Lower lobe of right lung (tissue), 2 donors: ENCODE measurements at regions not wholly inside any gene's neighbourhood (a gene's known extent, or its start where the extent isn't known, plus 50 kb on each side); places are given as distances from the start of the nearest gene placed in this dataset.

Experiments used
- ATAC-seq, 2 donors: fragments of 200-7000 bp; cut with Tn5 transposase; one replicate each; pipeline ENCODE4 v1.9.1; 2020 to 2022; ENCODE audit warnings: mild to moderate bottlenecking in 2 of 2, moderate library complexity in 2 of 2
- DNase-seq: peaks from one replicate; pipeline ENCODE4 v3.0.0-alpha.2; 2020
- H3K27ac ChIP-seq: fragments of 200-600 bp; one replicate; pipeline ENCODE4 v1.8.0; 2022
- H3K27me3 ChIP-seq: fragments of 200-600 bp; one replicate; pipeline ENCODE4 v1.8.0; 2022; ENCODE audit warnings: low read depth
- H3K36me3 ChIP-seq: fragments of 200-600 bp; one replicate; pipeline ENCODE4 v1.8.0; 2022; ENCODE audit warnings: mild to moderate bottlenecking
- H3K4me1 ChIP-seq: fragments of 200-600 bp; one replicate; pipeline ENCODE4 v1.8.0; 2022
- H3K4me3 ChIP-seq: fragments of 200-600 bp; one replicate; pipeline ENCODE4 v1.8.0; 2022; ENCODE audit warnings: mild to moderate bottlenecking
- H3K9me3 ChIP-seq: fragments of 200-600 bp; one replicate; pipeline ENCODE4 v1.8.0; 2022
- intact Hi-C: fragments of 100-400 bp; cut with DNase I; formaldehyde crosslinking; loops from one replicate; pipeline ENCODE4 v1.11.0; 2022
- TF ChIP-seq, protein P1 (sequence below): fragments of 200-600 bp; IDR thresholded peaks from one replicate; pipeline ENCODE4 v1.8.0; 2022; ENCODE audit warnings: antibody characterized with exemption, mild to moderate bottlenecking
- donor health status: DM: no; HTN: yes; CAD: no; lungs with severe emphysema.

DNA sequence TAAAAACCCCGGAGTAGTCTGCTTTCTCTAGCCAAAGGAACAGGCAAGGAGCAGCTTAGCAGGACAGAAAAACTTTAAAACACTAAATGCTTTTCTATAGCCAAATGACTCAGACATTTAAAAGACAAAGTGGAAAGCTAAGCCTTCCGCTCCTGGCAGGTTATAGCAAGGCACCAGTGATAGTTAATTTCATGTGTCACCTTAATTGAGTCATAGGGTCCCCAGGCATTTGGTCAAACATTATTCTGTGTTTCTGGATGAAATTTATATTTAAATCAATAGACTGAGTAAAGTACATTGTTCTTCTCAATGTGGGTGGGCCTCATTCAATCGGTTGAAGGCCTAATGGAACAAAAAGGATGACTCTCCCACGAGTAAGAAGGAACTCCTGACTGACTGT lies 885.7 kb upstream of the ADGRL3 start:
- Histone ChIP-seq H3K36me3 (no peaks in the 10 kb centered on the region), H3K27me3 (no peaks in the 10 kb centered on the region), H3K4me3 (no peak overlapping the region), H3K27ac (no peak overlapping the region), H3K9me3 (no peaks in the 10 kb centered on the region), H3K4me1 (no peaks in the 10 kb centered on the region)
- ATAC-seq (no peak), DNase-seq (no peak)
- TF ChIP-seq, protein P1, sequence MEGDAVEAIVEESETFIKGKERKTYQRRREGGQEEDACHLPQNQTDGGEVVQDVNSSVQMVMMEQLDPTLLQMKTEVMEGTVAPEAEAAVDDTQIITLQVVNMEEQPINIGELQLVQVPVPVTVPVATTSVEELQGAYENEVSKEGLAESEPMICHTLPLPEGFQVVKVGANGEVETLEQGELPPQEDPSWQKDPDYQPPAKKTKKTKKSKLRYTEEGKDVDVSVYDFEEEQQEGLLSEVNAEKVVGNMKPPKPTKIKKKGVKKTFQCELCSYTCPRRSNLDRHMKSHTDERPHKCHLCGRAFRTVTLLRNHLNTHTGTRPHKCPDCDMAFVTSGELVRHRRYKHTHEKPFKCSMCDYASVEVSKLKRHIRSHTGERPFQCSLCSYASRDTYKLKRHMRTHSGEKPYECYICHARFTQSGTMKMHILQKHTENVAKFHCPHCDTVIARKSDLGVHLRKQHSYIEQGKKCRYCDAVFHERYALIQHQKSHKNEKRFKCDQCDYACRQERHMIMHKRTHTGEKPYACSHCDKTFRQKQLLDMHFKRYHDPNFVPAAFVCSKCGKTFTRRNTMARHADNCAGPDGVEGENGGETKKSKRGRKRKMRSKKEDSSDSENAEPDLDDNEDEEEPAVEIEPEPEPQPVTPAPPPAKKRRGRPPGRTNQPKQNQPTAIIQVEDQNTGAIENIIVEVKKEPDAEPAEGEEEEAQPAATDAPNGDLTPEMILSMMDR: no peak
- intact Hi-C loops: no loop called here

DNA sequence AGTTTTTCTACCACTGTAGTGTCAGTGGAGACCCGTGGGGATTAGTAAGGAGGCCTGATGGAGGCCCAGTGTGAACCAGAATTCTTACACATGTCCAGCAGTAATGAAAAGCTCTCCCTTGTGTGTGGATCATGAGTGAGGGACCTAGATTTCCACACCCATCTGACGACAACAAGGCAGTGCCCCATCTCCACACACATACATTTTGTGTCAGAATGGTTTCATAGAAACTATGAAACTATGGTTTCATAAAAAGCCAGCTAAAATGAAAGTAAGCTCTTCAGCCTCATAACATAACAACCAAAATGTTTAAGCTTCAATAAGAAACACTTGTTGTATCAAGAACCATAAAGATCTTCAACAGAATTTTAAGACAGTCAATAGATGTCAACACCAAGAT lies 884.5 kb upstream of the ADGRL3 start:
- TF ChIP-seq, protein P1: no peak
- intact Hi-C loops: no loop called here

GRCh38 chr4:60326735-60327134 lies 873.4 kb upstream of the ADGRL3 start:
- no peak overlapping the region for H3K4me3 ChIP-seq
- H3K9me3 ChIP-seq: no peaks in the 10 kb centered on the region
- H3K4me1 ChIP-seq: no peaks in the 10 kb centered on the region
- DNase-seq (no peak), ATAC-seq (no peak)
- H3K27ac ChIP-seq: no peak overlapping the region
- no peaks in the 10 kb centered on the region for H3K36me3 ChIP-seq
- intact Hi-C loops: no loop called here
- TF ChIP-seq, protein P1: no peak
- H3K27me3 ChIP-seq: no peaks in the 10 kb centered on the region

More for the DNA sequence above, 884.5 kb upstream of the ADGRL3 start:
- ATAC-seq (no peak), DNase-seq (no peak)
- no peak overlapping the region for H3K27ac ChIP-seq
- H3K4me3 ChIP-seq: no peak overlapping the region
- no peaks in the 10 kb centered on the region for H3K36me3 ChIP-seq
- H3K27me3 ChIP-seq: no peaks in the 10 kb centered on the region
- no peaks in the 10 kb centered on the region for H3K4me1 ChIP-seq
- no peaks in the 10 kb centered on the region for H3K9me3 ChIP-seq

- no peaks in the 10 kb centered on the region for H3K36me3 ChIP-seq
- H3K27me3 ChIP-seq: no peaks in the 10 kb centered on the region
- H3K27ac ChIP-seq: no peak overlapping the region
- intact Hi-C loops: no loop called here
- no peak overlapping the region for H3K4me3 ChIP-seq
- TF ChIP-seq, protein P1: no peak
- no peaks in the 10 kb centered on the region for H3K4me1 ChIP-seq
- no peak for DNase-seq
- ATAC-seq: no peak
- no peaks in the 10 kb centered on the region for H3K9me3 ChIP-seq
Observed at GRCh38 chr4:60327651-60328050, 872.5 kb upstream of the ADGRL3 start.

DNA sequence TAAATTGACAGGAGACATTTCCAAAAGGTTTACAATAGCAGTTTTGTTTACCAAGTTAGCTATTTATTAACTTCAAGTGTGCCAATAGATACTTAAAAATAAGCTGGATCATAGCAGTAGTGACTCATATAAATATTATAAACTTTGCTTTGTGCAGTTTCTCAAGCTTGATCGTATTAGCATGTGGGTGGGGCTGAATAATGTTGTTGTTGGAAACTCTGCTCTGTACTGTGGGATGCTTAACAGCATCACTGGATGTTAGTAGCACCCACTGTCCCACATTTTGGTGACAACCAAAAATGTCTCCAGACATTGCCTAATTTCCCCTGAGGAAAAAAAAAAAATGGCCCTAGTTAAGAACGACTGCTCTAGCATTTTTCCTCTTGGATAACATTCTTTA lies 855.2 kb upstream of the ADGRL3 start:
- no peak overlapping the region for H3K27ac ChIP-seq
- no peaks in the 10 kb centered on the region for H3K4me1 ChIP-seq
- H3K9me3 ChIP-seq: no peaks in the 10 kb centered on the region
- no peak for DNase-seq
- intact Hi-C loops: no loop called here
- no peak overlapping the region for H3K4me3 ChIP-seq
- TF ChIP-seq, protein P1: no peak
- no peaks in the 10 kb centered on the region for H3K36me3 ChIP-seq
- ATAC-seq: no peak
- no peaks in the 10 kb centered on the region for H3K27me3 ChIP-seq

DNA sequence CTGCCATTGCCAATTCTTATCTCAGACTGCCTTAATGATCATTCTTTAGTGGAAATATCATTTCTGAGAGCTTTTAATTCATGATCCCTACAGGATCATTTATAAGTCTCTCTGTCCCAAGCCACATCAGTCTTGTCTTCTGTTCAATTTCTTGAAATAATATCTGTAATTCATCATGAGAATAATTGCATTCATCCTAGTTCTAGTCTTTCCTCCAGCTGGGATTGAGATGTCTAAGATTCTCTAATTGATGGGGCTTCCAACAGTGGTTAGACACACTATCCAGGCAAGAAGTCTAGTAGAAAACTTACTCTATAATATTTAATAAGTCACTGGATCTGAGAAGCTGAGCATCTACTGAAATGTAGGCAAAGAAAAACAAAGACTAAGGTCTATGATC lies 854.7 kb upstream of the ADGRL3 start:
- DNase-seq (no peak), ATAC-seq (no peak)
- TF ChIP-seq, protein P1: no peak
- Histone ChIP-seq H3K36me3 (no peaks in the 10 kb centered on the region), H3K9me3 (no peaks in the 10 kb centered on the region), H3K27ac (no peak overlapping the region), H3K27me3 (no peaks in the 10 kb centered on the region), H3K4me3 (no peak overlapping the region), H3K4me1 (no peaks in the 10 kb centered on the region)
- intact Hi-C loops: no loop called here
